Endothelial cell of umbilical vein (primary cell): ENCODE measurements at regions not wholly inside any gene's neighbourhood (a gene's known extent, or its start where the extent isn't known, plus 50 kb on each side); places are given as distances from the start of the nearest gene placed in this dataset.

Source experiments
- BruUV-seq: library from RNA; stranded (reverse); fragments of 400-500 nt; replicated peaks from 2 replicates; lab custom pipeline; 2021; lab: Mats Ljungman, UMichigan
- CTCF ChIA-PET: fragments of 300-600, 350-600 bp; sonication (Branson Sonifier 250); formaldehyde crosslinking; loops from one replicate; lab custom pipeline; 2021; ENCODE audit warnings: antibody characterized with exemption, inconsistent platforms; lab: Charles Lee
- POLR2A ChIA-PET: fragments of 300-600, 350-600 bp; sonication (Branson Sonifier 250); formaldehyde crosslinking; loops from one replicate; lab custom pipeline; 2021; ENCODE audit warnings: antibody characterized with exemption, inconsistent platforms; lab: Charles Lee
- DNase-seq: peaks from one replicate; pipeline ENCODE4 v3.0.0-alpha.2; 2011; ENCODE audit warnings: low read depth, low spot score
- FAIRE-seq: peaks from 2 replicates; lab custom pipeline; 2011; peaks lifted over from hg19 to GRCh38; lab: Jason Lieb, UNC
- H2AFZ ChIP-seq: 2 replicates; pipeline ENCODE4 v1.6.0; 2012; ENCODE audit warnings: low read depth, low read length, control low read depth, inconsistent platforms
- H3K27ac ChIP-seq: 2 replicates; pipeline ENCODE4 v1.5.1; 2011; ENCODE audit warnings: low read depth, mild to moderate bottlenecking, control low read depth, low read length, moderate library complexity; ENCODE audit not compliant: insufficient read depth
- H3K27me3 ChIP-seq, 2 experiments: 2 replicates each; pipeline versions ENCODE4 v1.6.0 to v1.6.1; 2011; ENCODE audit warnings: low read length in 2 of 2, mixed read lengths in 1 of 2; ENCODE audit not compliant: control insufficient read depth in 2 of 2, insufficient read depth in 2 of 2
- H3K36me3 ChIP-seq, 2 experiments: 2 replicates in 1 of 2; 3 replicates in 1 of 2; pipeline ENCODE4 v1.5.1; 2011; ENCODE audit warnings: low read length in 2 of 2, mild to moderate bottlenecking in 1 of 2, moderate library complexity in 1 of 2; ENCODE audit not compliant: control insufficient read depth in 2 of 2, insufficient read depth in 2 of 2; ENCODE audit errors: extremely low read depth in 1 of 2
- H3K4me1 ChIP-seq: 3 replicates; pipeline ENCODE4 v1.5.1; 2011; ENCODE audit warnings: mild to moderate bottlenecking, low read length; ENCODE audit not compliant: control insufficient read depth, insufficient read depth; ENCODE audit errors: extremely low read depth
- H3K4me2 ChIP-seq: 2 replicates; pipeline ENCODE4 v1.6.1; 2011; ENCODE audit warnings: low read length, control low read depth, mixed read lengths; ENCODE audit not compliant: insufficient read depth
- H3K4me3 ChIP-seq, 3 experiments: fragments of 200-600 bp in 1 of 3; sonication (generic), shearing (Covaris generic) in 1 of 3; replicated peaks in 1 of 3; 2 replicates each; pipeline ENCODE4 v1.5.1; 2011 to 2016; ENCODE audit warnings: control low read depth in 3 of 3, low read length in 3 of 3, mild to moderate bottlenecking in 2 of 3, inconsistent platforms in 1 of 3, low read depth in 1 of 3, moderate library complexity in 1 of 3; ENCODE audit not compliant: insufficient read depth in 1 of 3
- H3K79me2 ChIP-seq: 2 replicates; pipeline ENCODE4 v1.6.0; 2012; ENCODE audit warnings: low read length, inconsistent platforms; ENCODE audit not compliant: control insufficient read depth, insufficient read depth
- H3K9ac ChIP-seq: replicated peaks from 2 replicates; pipeline ENCODE3; 2011; ENCODE audit warnings: low read length, control low read depth; ENCODE audit not compliant: insufficient read depth; ENCODE audit errors: extremely low read depth
- H3K9me1 ChIP-seq: replicated peaks from 3 replicates; pipeline ENCODE4 v1.6.0; 2011; ENCODE audit warnings: mild to moderate bottlenecking, low read length; ENCODE audit not compliant: control insufficient read depth, insufficient read depth; ENCODE audit errors: extremely low read depth
- H3K9me3 ChIP-seq: replicated peaks from 2 replicates; pipeline ENCODE4 v1.5.1; 2012; ENCODE audit warnings: low read length, inconsistent platforms; ENCODE audit not compliant: control insufficient read depth, insufficient read depth
- H4K20me1 ChIP-seq: replicated peaks from 2 replicates; pipeline ENCODE3; 2011; ENCODE audit warnings: mild to moderate bottlenecking, low read length; ENCODE audit not compliant: control insufficient read depth, insufficient read depth; ENCODE audit errors: extremely low read depth
- CTCF ChIP-seq, 2 donors: IDR thresholded peaks; 1 replicate in 1 of 2; 2 replicates in 1 of 2; pipeline ENCODE4 v1.5.1; 2011; ENCODE audit warnings: low read length in 2 of 2, mild to moderate bottlenecking in 2 of 2, moderate library complexity in 2 of 2, control low read depth in 1 of 2, inconsistent platforms in 1 of 2, low read depth in 1 of 2; ENCODE audit not compliant: insufficient read depth in 1 of 2; ENCODE audit errors: extremely low read depth in 1 of 2
- EZH2 ChIP-seq: IDR thresholded peaks from 2 replicates; pipeline ENCODE4 v1.6.1; 2012; ENCODE audit warnings: borderline replicate concordance, low read depth, mild to moderate bottlenecking, moderate library complexity, low read length, inconsistent platforms; ENCODE audit not compliant: severe bottlenecking
- FOS ChIP-seq: IDR thresholded peaks from 2 replicates; pipeline ENCODE4 v1.6.1; 2011; ENCODE audit warnings: mild to moderate bottlenecking, low read length, moderate library complexity, borderline replicate concordance; ENCODE audit not compliant: insufficient read depth
- GATA2 ChIP-seq: IDR thresholded peaks from 2 replicates; pipeline ENCODE4 v1.7.0; 2011; ENCODE audit warnings: low read depth, mild to moderate bottlenecking, moderate library complexity, mixed read lengths, low read length; ENCODE audit not compliant: insufficient read length, insufficient read depth
- JUN ChIP-seq: IDR thresholded peaks from 2 replicates; pipeline ENCODE4 v1.6.1; 2011; ENCODE audit warnings: borderline replicate concordance, low read depth; ENCODE audit not compliant: insufficient read length, insufficient read depth
- MAX ChIP-seq: IDR thresholded peaks from 2 replicates; pipeline ENCODE4 v1.6.1; 2011; ENCODE audit not compliant: insufficient read depth, insufficient read length
- MYC ChIP-seq: IDR thresholded peaks from one replicate; pipeline ENCODE4 v1.6.1; 2011; ENCODE audit warnings: mild to moderate bottlenecking, low read depth, low read length
- POLR2A ChIP-seq: IDR thresholded peaks from 2 replicates; pipeline ENCODE4 v1.6.1; 2012; ENCODE audit warnings: low read depth, mild to moderate bottlenecking, control low read depth, low read length
- POLR2AphosphoS5 ChIP-seq: IDR thresholded peaks from 2 replicates; pipeline ENCODE4 v1.6.1; 2012; ENCODE audit warnings: low read depth, mild to moderate bottlenecking, control low read depth, low read length, moderate library complexity; ENCODE audit not compliant: insufficient read depth
- dilution Hi-C: fragments of 300-500 bp; cut with MboI; formaldehyde crosslinking; loops from one replicate; pipeline ENCODE4 v1.15.0; 2019; ENCODE audit warnings: low sequenced_read_pairs; ENCODE audit not compliant: extremely low pct_ligation_motif_present
- intact Hi-C: fragments of 100-400 bp; cut with micrococcal nuclease; formaldehyde crosslinking; loops from one replicate; pipeline ENCODE4 v1.10.0; 2022

- intact Hi-C loops: no loop called here
- no TSS peak for BruUV-seq
These were observed 92.6 kb downstream of the FAT3 start for GRCh38 chr11:92317222-92317621.

More at GRCh38 chr11:92317222-92317621, 92.6 kb downstream of the FAT3 start:
- H3K9me3 ChIP-seq: no peaks in the 10 kb centered on the region
- no peak overlapping the region for H3K4me3 ChIP-seq
- H3K9me1 ChIP-seq: no peaks in the 10 kb centered on the region
- H3K79me2 ChIP-seq: no peaks in the 10 kb centered on the region
- ChIA-PET POLR2A (no interaction called here), CTCF (no interaction called here)
- H4K20me1 ChIP-seq: no peaks in the 10 kb centered on the region
- H3K27ac ChIP-seq: no peak overlapping the region
- H3K36me3 ChIP-seq: no peaks in the 10 kb centered on the region
- TF ChIP-seq MAX (no peak), POLR2AphosphoS5 (no peak), MYC (no peak), JUN (no peak), POLR2A (no peak), FOS (no peak), GATA2 (no peak), CTCF (IDR thresholded peaks at IDR 0.05; ENCODE audit: extremely low read depth in 1 of 2, insufficient read depth in 1 of 2, low read depth in 1 of 2, low read length in 2 of 2) (no peak), EZH2 (no peak)
- H3K27me3 ChIP-seq: no peaks in the 10 kb centered on the region
- no peaks in the 10 kb centered on the region for H3K4me1 ChIP-seq
- no peak overlapping the region for H3K4me2 ChIP-seq
- H2AFZ ChIP-seq: no peak overlapping the region
- FAIRE-seq (no peak), DNase-seq (no peak)
- no peak overlapping the region for H3K9ac ChIP-seq
- dilution Hi-C loops: no loop called here
